Skeletal muscle satellite cell (primary cell): ENCODE measurements at regions not wholly inside any gene's neighbourhood (a gene's known extent, or its start where the extent isn't known, plus 50 kb on each side); places are given as distances from the start of the nearest gene placed in this dataset.

Experiments used
- H3K27me3 ChIP-seq: 2 replicates; pipeline ENCODE4 v1.7.0; 2013; ENCODE audit warnings: low read length; ENCODE audit not compliant: control insufficient read depth, insufficient read depth
- H3K36me3 ChIP-seq: 2 replicates; pipeline ENCODE4 v1.7.0; 2013; ENCODE audit warnings: mild to moderate bottlenecking, control low read depth, low read length; ENCODE audit not compliant: insufficient read depth
- H3K4me1 ChIP-seq: 2 replicates; pipeline ENCODE4 v1.7.0; 2013; ENCODE audit warnings: low read length; ENCODE audit not compliant: control insufficient read depth, insufficient read depth
- H3K4me2 ChIP-seq: 2 replicates; pipeline ENCODE4 v1.7.0; 2013; ENCODE audit warnings: mild to moderate bottlenecking, low read length
- H3K4me3 ChIP-seq: 2 replicates; pipeline ENCODE4 v1.7.0; 2013; ENCODE audit warnings: low read length
- H3K9ac ChIP-seq: 2 replicates; pipeline ENCODE4 v1.7.0; 2013; ENCODE audit warnings: mild to moderate bottlenecking, low read depth, low read length, moderate library complexity
- H3K9me3 ChIP-seq: replicated peaks from 2 replicates; pipeline ENCODE4 v1.7.0; 2013; ENCODE audit warnings: mild to moderate bottlenecking, control low read depth, low read length

DNA sequence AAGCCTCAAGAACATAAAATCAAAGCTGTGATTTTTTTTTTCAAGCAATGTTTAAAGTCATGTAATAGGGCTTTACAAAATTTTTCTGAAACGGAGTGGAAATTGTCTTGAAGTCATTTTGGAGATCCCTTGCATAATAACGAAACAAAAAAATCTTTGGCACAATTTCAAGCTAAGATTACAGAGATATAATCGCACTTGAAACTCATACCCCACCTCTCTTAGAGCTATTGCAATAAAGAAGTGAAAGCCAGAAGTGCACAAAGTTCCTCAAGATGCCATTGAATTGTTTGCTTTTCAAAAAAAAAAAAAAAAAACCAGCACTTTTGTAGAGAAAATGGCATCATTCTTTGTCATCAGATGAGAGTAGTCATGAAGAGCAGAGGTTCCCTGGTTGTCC lies 152.3 kb downstream of the PAX3 start:
- H3K4me3 ChIP-seq: no peak overlapping the region
- peaks cover 9% of the 10 kb centered on the region for H3K4me1 ChIP-seq
- no peak overlapping the region for H3K4me2 ChIP-seq

DNA sequence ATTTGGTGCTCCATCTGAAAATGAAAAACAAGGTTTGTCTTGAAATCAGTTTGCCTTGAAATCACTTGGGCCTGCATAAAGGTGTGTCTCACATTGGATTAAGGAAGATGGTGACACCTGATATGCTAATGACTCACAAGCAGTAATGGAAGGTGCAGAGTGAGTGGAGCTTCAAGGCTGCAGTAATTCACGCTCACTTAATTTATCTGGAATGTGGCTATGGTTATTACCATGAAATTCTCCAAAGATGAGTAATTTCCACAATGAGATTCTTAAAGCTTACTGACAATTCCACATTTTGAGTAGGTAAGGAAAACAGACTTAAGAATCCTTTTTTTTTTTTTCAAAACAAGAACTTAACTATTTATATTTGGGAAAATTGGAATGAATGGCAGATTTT lies 156.8 kb downstream of the PAX3 start:
- no peak overlapping the region for H3K4me3 ChIP-seq
- no peak overlapping the region for H3K4me2 ChIP-seq
- no peak overlapping the region for H3K9ac ChIP-seq
- no peaks in the 10 kb centered on the region for H3K27me3 ChIP-seq
- peaks cover 9% of the 10 kb centered on the region for H3K4me1 ChIP-seq
- no peaks in the 10 kb centered on the region for H3K36me3 ChIP-seq
- no peaks in the 10 kb centered on the region for H3K9me3 ChIP-seq

More for the DNA sequence above, 152.3 kb downstream of the PAX3 start:
- Histone ChIP-seq H3K36me3 (no peaks in the 10 kb centered on the region), H3K27me3 (no peaks in the 10 kb centered on the region), H3K9me3 (no peaks in the 10 kb centered on the region), H3K9ac (no peak overlapping the region)

DNA sequence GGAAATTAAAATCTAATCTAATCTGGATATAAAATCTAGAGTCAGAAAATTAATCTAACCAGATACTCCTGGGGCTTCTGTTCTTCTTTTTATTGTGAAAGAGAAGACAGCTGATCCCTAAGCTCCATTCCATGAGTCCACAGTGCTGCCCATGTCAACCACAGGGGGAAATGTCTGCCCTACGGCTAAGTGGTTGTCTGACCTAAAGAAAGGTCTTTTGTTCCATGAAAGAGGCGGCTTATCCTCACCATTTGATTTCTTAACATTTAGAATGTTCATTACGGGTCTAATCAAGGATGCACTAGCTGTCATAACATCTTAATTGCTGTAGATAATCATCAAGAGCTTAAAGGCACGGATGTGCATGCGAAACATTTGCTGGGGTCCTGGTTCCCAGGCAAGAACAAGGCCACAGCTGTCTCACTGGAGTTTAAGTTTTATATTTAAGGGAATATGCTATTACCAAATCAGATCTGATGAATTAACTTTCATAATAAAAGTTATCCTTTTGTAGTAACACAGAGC lies 162.6 kb downstream of the PAX3 start:
- Histone ChIP-seq H3K4me1 (no peaks in the 10 kb centered on the region), H3K4me2 (no peak overlapping the region), H3K9me3 (no peaks in the 10 kb centered on the region), H3K9ac (no peak overlapping the region), H3K36me3 (no peaks in the 10 kb centered on the region), H3K4me3 (no peak overlapping the region), H3K27me3 (peaks cover 4% of the 10 kb centered on the region)

GRCh38 chr2:222134654-222135053 lies 164.1 kb downstream of the PAX3 start:
- Histone ChIP-seq H3K27me3 (peaks cover 5% of the 10 kb centered on the region), H3K4me2 (no peak overlapping the region)

DNA sequence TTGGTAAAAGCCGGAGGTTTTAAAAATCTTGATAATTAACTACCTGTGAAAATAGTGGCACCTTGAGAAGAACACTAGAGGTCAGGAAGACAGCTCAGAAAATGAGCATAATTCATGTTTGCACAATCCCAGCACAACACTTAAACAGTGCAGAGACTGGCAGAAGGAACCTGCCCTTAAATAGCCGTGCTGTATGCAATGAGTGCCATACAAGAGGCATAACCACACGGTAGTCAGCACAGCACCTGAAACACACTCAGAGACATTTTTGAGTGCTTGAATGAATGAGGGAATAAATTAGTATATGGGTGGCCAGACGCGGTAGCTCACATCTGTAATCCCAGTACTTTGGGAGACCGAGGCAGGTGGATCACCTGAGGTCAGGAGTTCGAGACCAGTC lies 164.9 kb downstream of the PAX3 start:
- no peak overlapping the region for H3K4me3 ChIP-seq
- H3K9me3 ChIP-seq: no peaks in the 10 kb centered on the region
- H3K4me2 ChIP-seq: no peak overlapping the region
- no peaks in the 10 kb centered on the region for H3K4me1 ChIP-seq
- no peaks in the 10 kb centered on the region for H3K36me3 ChIP-seq
- H3K27me3 ChIP-seq: peaks cover 5% of the 10 kb centered on the region
- no peak overlapping the region for H3K9ac ChIP-seq

More at GRCh38 chr2:222134654-222135053, 164.1 kb downstream of the PAX3 start:
- Histone ChIP-seq H3K4me3 (no peak overlapping the region), H3K4me1 (no peaks in the 10 kb centered on the region), H3K9ac (no peak overlapping the region), H3K36me3 (no peaks in the 10 kb centered on the region), H3K9me3 (no peaks in the 10 kb centered on the region)

DNA sequence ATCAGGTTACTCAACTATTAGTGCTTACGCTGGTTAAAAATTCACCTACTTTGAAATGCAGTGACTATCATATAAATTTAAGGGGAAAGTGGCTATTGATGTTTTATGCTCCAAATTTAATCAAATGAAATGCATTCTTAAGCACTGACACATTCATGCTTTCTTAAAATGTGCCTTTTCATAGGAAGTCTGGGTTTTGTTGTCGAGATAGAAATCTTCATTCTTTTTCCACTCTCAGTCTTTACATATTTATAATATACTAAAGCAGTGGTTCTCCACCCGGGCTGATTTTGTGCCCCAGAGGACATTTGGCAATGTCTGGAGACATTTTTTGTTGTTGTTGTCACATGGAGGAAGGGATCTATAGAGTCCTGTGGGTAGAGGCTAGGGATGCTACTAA lies 167.9 kb downstream of the PAX3 start:
- Histone ChIP-seq H3K4me3 (no peak overlapping the region), H3K9me3 (no peaks in the 10 kb centered on the region), H3K4me2 (no peak overlapping the region), H3K36me3 (no peaks in the 10 kb centered on the region), H3K9ac (no peak overlapping the region), H3K27me3 (peaks cover 5% of the 10 kb centered on the region), H3K4me1 (no peaks in the 10 kb centered on the region)

- no peak overlapping the region for H3K9ac ChIP-seq
- H3K36me3 ChIP-seq: no peaks in the 10 kb centered on the region
- H3K27me3 ChIP-seq: peaks cover 11% of the 10 kb centered on the region
- H3K4me2 ChIP-seq: no peak overlapping the region
- H3K9me3 ChIP-seq: no peaks in the 10 kb centered on the region
- H3K4me3 ChIP-seq: no peak overlapping the region
- H3K4me1 ChIP-seq: no peaks in the 10 kb centered on the region
Measured at GRCh38 chr2:222127660-222128059, 171.1 kb downstream of the PAX3 start.

DNA sequence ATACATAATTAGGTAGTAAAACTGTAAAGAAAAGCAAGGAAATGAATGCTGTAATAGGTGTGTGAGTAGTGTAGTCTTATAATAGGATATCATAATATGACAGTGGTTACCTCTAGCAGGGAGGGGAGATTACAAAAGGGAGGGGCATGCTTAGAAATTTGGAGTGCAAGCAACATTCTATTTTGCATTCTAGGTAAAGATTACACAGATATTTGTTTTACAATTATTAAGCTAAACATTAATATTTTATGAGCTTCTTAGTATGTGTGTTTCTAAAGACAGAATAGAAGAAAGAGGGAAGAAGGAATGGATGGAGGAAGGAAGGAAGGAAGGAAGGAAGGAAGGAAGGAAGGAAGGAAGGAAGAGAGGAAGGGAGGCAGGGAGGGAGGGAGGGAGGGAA lies 177.9 kb downstream of the PAX3 start:
- H3K36me3 ChIP-seq: no peaks in the 10 kb centered on the region

DNA sequence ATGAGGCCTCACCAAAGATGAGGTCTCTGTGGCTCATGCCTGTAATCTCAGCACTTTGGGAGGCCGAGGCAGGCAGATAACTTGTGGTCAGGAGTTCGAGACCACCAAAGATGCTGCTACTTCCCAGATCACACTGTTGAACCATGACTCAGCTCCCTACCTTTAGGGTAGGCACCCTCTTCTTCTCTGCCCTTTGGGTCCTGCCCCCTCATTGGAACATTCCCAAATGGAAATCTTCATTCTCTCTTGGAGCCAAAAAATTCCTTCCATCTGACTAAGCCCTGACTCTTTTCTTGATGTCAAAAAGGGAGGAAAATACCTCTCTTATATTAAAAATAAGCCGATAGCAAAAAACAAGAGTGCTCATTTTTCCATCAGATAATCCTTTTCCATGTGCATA lies 183.5 kb downstream of the PAX3 start:
- Histone ChIP-seq H3K4me3 (no peak overlapping the region), H3K9ac (no peak overlapping the region), H3K4me2 (no peak overlapping the region), H3K36me3 (no peaks in the 10 kb centered on the region), H3K9me3 (no peaks in the 10 kb centered on the region), H3K4me1 (no peaks in the 10 kb centered on the region), H3K27me3 (no peaks in the 10 kb centered on the region)

More for the DNA sequence above, 177.9 kb downstream of the PAX3 start:
- H3K9ac ChIP-seq: no peak overlapping the region
- no peak overlapping the region for H3K4me3 ChIP-seq
- no peaks in the 10 kb centered on the region for H3K4me1 ChIP-seq
- H3K27me3 ChIP-seq: peaks cover 6% of the 10 kb centered on the region
- no peaks in the 10 kb centered on the region for H3K9me3 ChIP-seq
- no peak overlapping the region for H3K4me2 ChIP-seq

- Histone ChIP-seq H3K4me3 (no peak overlapping the region), H3K36me3 (no peaks in the 10 kb centered on the region), H3K4me1 (no peaks in the 10 kb centered on the region), H3K9ac (no peak overlapping the region), H3K9me3 (no peaks in the 10 kb centered on the region), H3K4me2 (no peak overlapping the region), H3K27me3 (peaks cover 10% of the 10 kb centered on the region)
Measured at GRCh38 chr2:222108957-222109585, 189.7 kb downstream of the PAX3 start.

- H3K4me1 ChIP-seq: no peaks in the 10 kb centered on the region
- H3K9ac ChIP-seq: no peak overlapping the region
- H3K27me3 ChIP-seq: peaks cover 10% of the 10 kb centered on the region
- H3K4me3 ChIP-seq: no peak overlapping the region
- H3K4me2 ChIP-seq: no peak overlapping the region
- H3K36me3 ChIP-seq: no peaks in the 10 kb centered on the region
- no peaks in the 10 kb centered on the region for H3K9me3 ChIP-seq
Measured at GRCh38 chr2:222108497-222108896, 190.3 kb downstream of the PAX3 start.

- Histone ChIP-seq H3K4me3 (no peak overlapping the region), H3K9me3 (no peaks in the 10 kb centered on the region), H3K27me3 (peaks cover 16% of the 10 kb centered on the region), H3K9ac (no peak overlapping the region), H3K36me3 (no peaks in the 10 kb centered on the region), H3K4me1 (no peaks in the 10 kb centered on the region), H3K4me2 (no peak overlapping the region)
Measured at GRCh38 chr2:222105046-222105445, 193.8 kb downstream of the PAX3 start.
